GM12878 (cell line): ENCODE measurements at regions not wholly inside any gene's neighbourhood (a gene's known extent, or its start where the extent isn't known, plus 50 kb on each side); places are given as distances from the start of the nearest gene placed in this dataset.

Source experiments
- ATAC-seq: fragments of 200-7000 bp; cut with Tn5 transposase; 3 replicates; pipeline ENCODE4 v1.9.1; 2020; ENCODE audit warnings: mild to moderate bottlenecking, moderate library complexity
- BruUV-seq: library from RNA; stranded (reverse); fragments of 400-500 nt; replicated peaks from 2 replicates; lab custom pipeline; 2021; lab: Mats Ljungman, UMichigan
- CTCF ChIA-PET: fragments of 300-600 bp; sonication (Branson Sonifier 250); formaldehyde crosslinking; extraction: SDS; loops from one replicate; lab custom pipeline; 2021; ENCODE audit warnings: inconsistent platforms; lab: Yijun Ruan, JAX
- POLR2A ChIA-PET: fragments of 350-600 bp; formaldehyde crosslinking; extraction: SDS; loops from one replicate; lab custom pipeline; 2021; ENCODE audit warnings: inconsistent platforms; lab: Charles Lee
- RAD21 ChIA-PET: fragments of 300-600 bp; sonication (Branson Sonifier 250); formaldehyde crosslinking; loops from one replicate; lab custom pipeline; 2023; ENCODE audit warnings: antibody characterized with exemption; ENCODE audit not compliant: unreplicated experiment; lab: Charles Lee
- SMC1A ChIA-PET: fragments of 300-600 bp; sonication (Branson Sonifier 250); formaldehyde crosslinking; loops from one replicate; lab custom pipeline; 2023; ENCODE audit not compliant: unreplicated experiment, uncharacterized antibody; lab: Charles Lee
- DNase-seq: peaks from one replicate; pipeline ENCODE4 v3.0.0-alpha.2; 2011; ENCODE audit warnings: low read depth, low spot score
- FAIRE-seq: peaks from 3 replicates; lab custom pipeline; 2011; peaks lifted over from hg19 to GRCh38; lab: Jason Lieb, UNC
- H2AFZ ChIP-seq: 2 replicates; pipeline ENCODE4 v1.6.0; 2011; ENCODE audit warnings: low read depth, low read length, control low read depth; ENCODE audit not compliant: control insufficient read depth
- H3K27ac ChIP-seq: 2 replicates; pipeline ENCODE4 v1.5.1; 2011; ENCODE audit warnings: control low read depth; ENCODE audit not compliant: control insufficient read depth, insufficient read depth
- H3K27me3 ChIP-seq, 2 experiments: replicated peaks in 1 of 2; 2 replicates each; pipeline versions ENCODE4 v1.6.0 to v1.6.1; 2011; ENCODE audit warnings: low read length in 1 of 2; ENCODE audit not compliant: control insufficient read depth in 2 of 2, insufficient read depth in 2 of 2
- H3K36me3 ChIP-seq, 2 experiments: 2 replicates each; pipeline ENCODE4 v1.5.1; 2011; ENCODE audit warnings: low read length in 1 of 2; ENCODE audit not compliant: control insufficient read depth in 2 of 2, insufficient read depth in 2 of 2
- H3K4me1 ChIP-seq: 2 replicates; pipeline ENCODE4 v1.6.1; 2011; ENCODE audit warnings: mild to moderate bottlenecking, low read length, moderate library complexity, mixed read lengths; ENCODE audit not compliant: control insufficient read depth, insufficient read depth
- H3K4me2 ChIP-seq: 2 replicates; pipeline ENCODE4 v1.6.0; 2011; ENCODE audit warnings: control low read depth; ENCODE audit not compliant: control insufficient read depth, insufficient read depth
- H3K4me3 ChIP-seq: fragments of 200-600 bp; sonication (generic); 2 replicates; pipeline ENCODE4 v1.5.1; 2016
- H3K79me2 ChIP-seq: 2 replicates; pipeline ENCODE4 v1.6.0; 2011; ENCODE audit warnings: low read length; ENCODE audit not compliant: control insufficient read depth, insufficient read depth
- H3K9ac ChIP-seq: 2 replicates; pipeline ENCODE4 v1.8.0; 2011; ENCODE audit warnings: low read length, control low read depth, mixed read lengths; ENCODE audit not compliant: control insufficient read depth, insufficient read depth
- H3K9me3 ChIP-seq: replicated peaks from 3 replicates; pipeline ENCODE4 v1.5.1; 2011; ENCODE audit warnings: mild to moderate bottlenecking, low read length; ENCODE audit not compliant: control insufficient read depth, insufficient read depth
- H4K20me1 ChIP-seq: 2 replicates; pipeline ENCODE4 v1.6.0; 2011; ENCODE audit not compliant: control insufficient read depth, insufficient read depth
- ASH2L ChIP-seq: fragments of 300-600, 200-600 bp; sonication (generic); IDR thresholded peaks from 2 replicates; pipeline ENCODE4 v1.6.1; 2017; ENCODE audit warnings: low read depth, mild to moderate bottlenecking, borderline replicate concordance
- CBFB ChIP-seq: IDR thresholded peaks from 2 replicates; pipeline ENCODE4 v1.6.1; 2016; ENCODE audit warnings: antibody characterized with exemption, low read depth
- CEBPB ChIP-seq, 2 experiments: fragments of 150-350 bp in 1 of 2; IDR thresholded peaks; 2 replicates each; pipeline ENCODE4 v1.6.1; 2012 to 2014; ENCODE audit warnings: low read depth in 2 of 2, low read length in 2 of 2, borderline replicate concordance in 1 of 2, inconsistent platforms in 1 of 2
- IKZF2 ChIP-seq, 2 experiments: fragments of 450-650 bp; IDR thresholded peaks; 2 replicates each; pipeline ENCODE4 v1.6.1; 2017; ENCODE audit warnings: mild to moderate bottlenecking in 2 of 2, moderate library complexity in 2 of 2
- NFIC ChIP-seq: IDR thresholded peaks from 2 replicates; pipeline ENCODE4 v1.6.1; 2012; ENCODE audit warnings: low read depth, mild to moderate bottlenecking, inconsistent platforms, low read length, moderate library complexity
- RELB ChIP-seq: fragments of 450-650 bp; IDR thresholded peaks from 2 replicates; pipeline ENCODE4 v1.6.1; 2017; ENCODE audit warnings: low read depth, mild to moderate bottlenecking, moderate library complexity
- WGBS: methylation state at CpG from one replicate; pipeline ENCODE4 v1.1.6; 2016; ENCODE audit warnings: low lambda C conversion rate; ENCODE audit not compliant: insufficient replicate concordance, insufficient coverage; ENCODE audit errors: missing lambda C conversion rate; 5-methylcytosine and 5-hydroxymethylcytosine counted together
- in situ Hi-C: fragments of 300-500 bp; cut with MboI; formaldehyde crosslinking; loops from 9 replicates; pipeline ENCODE4 v1.14.3; 2018; ENCODE audit warnings: mixed read lengths
- intact Hi-C: fragments of 100-400 bp; cut with micrococcal nuclease; formaldehyde crosslinking; loops from one replicate; pipeline ENCODE4 v1.14.2; 2022; ENCODE audit not compliant: unreplicated experiment
- TF ChIP-seq, protein P1 (sequence below): fragments of 150-350 bp; IDR thresholded peaks from 2 replicates; pipeline ENCODE4 v1.6.1; 2014; ENCODE audit warnings: mild to moderate bottlenecking, low read depth, low read length

GRCh38 chr1:168972887-168973286 is 133.6 kb upstream of the ATP1B1 start:
- Histone ChIP-seq H3K79me2 (no peaks in the 10 kb centered on the region), H3K36me3 (no peaks in the 10 kb centered on the region), H3K9ac (no peak overlapping the region), H4K20me1 (no peaks in the 10 kb centered on the region), H3K4me1 (no peaks in the 10 kb centered on the region), H2AFZ (no peak overlapping the region), H3K27ac (no peak overlapping the region), H3K4me3 (no peak overlapping the region), H3K9me3 (no peaks in the 10 kb centered on the region), H3K27me3 (no peaks in the 10 kb centered on the region), H3K4me2 (no peak overlapping the region)
- ChIA-PET RAD21 (no interaction called here), POLR2A (interaction anchor here (1.5 kb wide), 1 partner anchor 48 kb away, joined by 3 read pairs; no protein-coding TSS in a partner anchor), SMC1A (interaction anchor here (0.6 to 1.1 kb wide), 2 partner anchors 23 to 170 kb away, joined by 3 read pairs; no protein-coding TSS in a partner anchor), CTCF (no interaction called here)
- no TSS peak for BruUV-seq
- intact Hi-C loops = no loop called here
- 0% methylated on average over 2 of the region's 2 CpGs for WGBS
- FAIRE-seq (no peak), ATAC-seq (no peak), DNase-seq (no peak)
- TF ChIP-seq IKZF2 (IDR thresholded peaks at IDR 0.05) (no peak), NFIC (no peak), CEBPB (IDR thresholded peaks at IDR 0.05; ENCODE audit: borderline replicate concordance in 1 of 2, low read depth in 2 of 2, low read length in 2 of 2) (no peak), CBFB (no peak), RELB (no peak), ASH2L (no peak)
- TF ChIP-seq, protein P1, sequence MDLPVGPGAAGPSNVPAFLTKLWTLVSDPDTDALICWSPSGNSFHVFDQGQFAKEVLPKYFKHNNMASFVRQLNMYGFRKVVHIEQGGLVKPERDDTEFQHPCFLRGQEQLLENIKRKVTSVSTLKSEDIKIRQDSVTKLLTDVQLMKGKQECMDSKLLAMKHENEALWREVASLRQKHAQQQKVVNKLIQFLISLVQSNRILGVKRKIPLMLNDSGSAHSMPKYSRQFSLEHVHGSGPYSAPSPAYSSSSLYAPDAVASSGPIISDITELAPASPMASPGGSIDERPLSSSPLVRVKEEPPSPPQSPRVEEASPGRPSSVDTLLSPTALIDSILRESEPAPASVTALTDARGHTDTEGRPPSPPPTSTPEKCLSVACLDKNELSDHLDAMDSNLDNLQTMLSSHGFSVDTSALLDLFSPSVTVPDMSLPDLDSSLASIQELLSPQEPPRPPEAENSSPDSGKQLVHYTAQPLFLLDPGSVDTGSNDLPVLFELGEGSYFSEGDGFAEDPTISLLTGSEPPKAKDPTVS = no peak
- in situ Hi-C loops = no loop called here
